ENCODE measurements at regions not wholly inside any gene's neighbourhood (a gene's known extent, or its start where the extent isn't known, plus 50 kb on each side); places are given as distances from the start of the nearest gene placed in this dataset.

GRCh38 chr10:47184724-47185330 is 115.2 kb upstream of the GDF10 start:
- no peak for DNase-seq
- Histone ChIP-seq H3K9me3 (replicated peaks in 1 of 2; ENCODE audit: control insufficient read depth in 1 of 2, insufficient read depth in 1 of 2, low read length in 2 of 2) (no peaks in the 10 kb centered on the region), H3K4me2 (replicated peaks; ENCODE audit: extremely low read depth, low read length, poor library complexity, severe bottlenecking) (no peak overlapping the region), H4K20me1 (ENCODE audit: insufficient read depth, low read length) (no peaks in the 10 kb centered on the region), H3K36me3 (replicated peaks in 1 of 2; ENCODE audit: control insufficient read depth in 1 of 2, insufficient read depth in 2 of 2, low read length in 2 of 2) (no peaks in the 10 kb centered on the region), H3K4me1 (ENCODE audit: control insufficient read depth in 1 of 2, insufficient read depth in 2 of 2, low read length in 2 of 2) (no peaks in the 10 kb centered on the region), H2AFZ (ENCODE audit: insufficient read depth, low read depth, low read length, poor library complexity, severe bottlenecking) (no peak overlapping the region), H3K4me3 (replicated peaks in 1 of 3; ENCODE audit: low read depth in 2 of 3, low read length in 3 of 3) (no peak overlapping the region), H3K27me3 (ENCODE audit: control insufficient read depth in 2 of 2, insufficient read depth in 2 of 2, low read length in 2 of 2) (no peaks in the 10 kb centered on the region), H3K27ac (ENCODE audit: low read depth in 1 of 2, low read length in 2 of 2) (no peak overlapping the region), H3K9ac (ENCODE audit: insufficient read depth, low read length, poor library complexity, severe bottlenecking) (no peak overlapping the region), H3K79me2 (ENCODE audit: insufficient read depth, low read length) (no peaks in the 10 kb centered on the region)
- intact Hi-C loops (cut with micrococcal nuclease), result loop anchor here in 1 of 2 donors (10.0 kb wide), 1 partner anchor 50 kb away; no protein-coding TSS in a partner anchor
- no peak for TF ChIP-seq CTCF (IDR thresholded peaks at IDR 0.05)
- Mint-ChIP-seq H3K4me1 (peaks cover 4% of the 10 kb centered on the region), H3K4me3 (no peak overlapping the region), H3K27ac (no peak overlapping the region), H3K36me3 (peaks cover 0 to 3% of the 10 kb centered on the region in 2 donors), H3K9me3 (peaks cover 0 to 4% (median 1%) of the 10 kb centered on the region in 7 donors), H3K27me3 (ENCODE audit: low read depth in 3 of 3) (peaks cover 1 to 6% (median 3%) of the 10 kb centered on the region in 3 donors)
- WGBS (ENCODE audit: insufficient coverage), result 96% methylated on average over 10 of the region's 11 CpGs

DNA sequence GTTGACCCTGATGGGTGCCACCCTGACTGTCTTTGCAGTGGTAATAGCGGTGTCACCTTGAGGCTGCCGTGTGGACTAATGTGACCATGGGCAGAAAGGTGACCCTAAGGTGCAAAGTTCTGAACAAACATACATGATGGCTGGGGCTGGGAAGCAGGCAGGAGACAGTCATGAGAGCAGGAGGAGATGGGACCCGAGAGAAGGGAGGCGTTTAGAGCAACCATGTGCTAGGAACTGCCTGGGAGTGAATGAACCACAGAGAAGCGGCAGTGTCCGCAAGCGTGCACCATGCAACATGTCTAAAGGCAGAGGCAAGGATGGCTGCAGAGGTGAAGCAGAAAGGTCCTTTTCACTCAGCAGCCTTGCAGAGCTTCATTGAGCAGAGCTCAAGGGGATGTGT is 113.1 kb upstream of the GDF10 start:
- H3K27ac ChIP-seq (ENCODE audit: low read depth in 1 of 2, low read length in 2 of 2), result no peak overlapping the region
- no peak overlapping the region for H3K9ac ChIP-seq (ENCODE audit: insufficient read depth, low read length, poor library complexity, severe bottlenecking)
- no peaks in the 10 kb centered on the region for H4K20me1 ChIP-seq (ENCODE audit: insufficient read depth, low read length)
- DNase-seq, result no peak
- Mint-ChIP-seq H3K36me3 (no peaks in the 10 kb centered on the region), H3K9me3 (peaks cover 0 to 1% (median 0%) of the 10 kb centered on the region in 7 donors), H3K4me1 (peaks cover 4% of the 10 kb centered on the region), H3K27ac (no peak overlapping the region), H3K27me3 (ENCODE audit: low read depth in 3 of 3) (peaks cover 1 to 8% (median 6%) of the 10 kb centered on the region in 3 donors), H3K4me3 (no peak overlapping the region)
- H3K79me2 ChIP-seq (ENCODE audit: insufficient read depth, low read length), result no peaks in the 10 kb centered on the region
- no peak overlapping the region for H2AFZ ChIP-seq (ENCODE audit: insufficient read depth, low read depth, low read length, poor library complexity, severe bottlenecking)
- H3K36me3 ChIP-seq (replicated peaks in 1 of 2; ENCODE audit: control insufficient read depth in 1 of 2, insufficient read depth in 2 of 2, low read length in 2 of 2), result no peaks in the 10 kb centered on the region
- no peaks in the 10 kb centered on the region for H3K27me3 ChIP-seq (ENCODE audit: control insufficient read depth in 2 of 2, insufficient read depth in 2 of 2, low read length in 2 of 2)
- no peak overlapping the region for H3K4me3 ChIP-seq (replicated peaks in 1 of 3; ENCODE audit: low read depth in 2 of 3, low read length in 3 of 3)
- no peak for TF ChIP-seq CTCF (IDR thresholded peaks at IDR 0.05)
- intact Hi-C loops (cut with micrococcal nuclease), result loop anchor here in 1 of 2 donors (10.0 kb wide), 1 partner anchor 52 kb away; no protein-coding TSS in a partner anchor
- H3K9me3 ChIP-seq (replicated peaks in 1 of 2; ENCODE audit: control insufficient read depth in 1 of 2, insufficient read depth in 1 of 2, low read length in 2 of 2), result no peaks in the 10 kb centered on the region
- 98% methylated on average over 7 of the region's 7 CpGs for WGBS (ENCODE audit: insufficient coverage)
- H3K4me1 ChIP-seq (ENCODE audit: control insufficient read depth in 1 of 2, insufficient read depth in 2 of 2, low read length in 2 of 2), result no peaks in the 10 kb centered on the region
- H3K4me2 ChIP-seq (replicated peaks; ENCODE audit: extremely low read depth, low read length, poor library complexity, severe bottlenecking), result no peak overlapping the region
